Stimulated activated CD8-positive, alpha-beta memory T cell treated with anti-CD3 and anti-CD28 coated beads, Interleukin-7, amount 100 ng/mL, for 24 hours (primary cell): ENCODE measurements at regions not wholly inside any gene's neighbourhood (a gene's known extent, or its start where the extent isn't known, plus 50 kb on each side); places are given as distances from the start of the nearest gene placed in this dataset.

Experiments used
- DNase-seq: peaks from one replicate; pipeline ENCODE4 v3.0.0-alpha.2; 2020; ENCODE audit warnings: low read depth

- DNase-seq, result no peak
Measured at GRCh38 chr4:128601991-128602695, 207.4 kb upstream of the JADE1 start.

DNA sequence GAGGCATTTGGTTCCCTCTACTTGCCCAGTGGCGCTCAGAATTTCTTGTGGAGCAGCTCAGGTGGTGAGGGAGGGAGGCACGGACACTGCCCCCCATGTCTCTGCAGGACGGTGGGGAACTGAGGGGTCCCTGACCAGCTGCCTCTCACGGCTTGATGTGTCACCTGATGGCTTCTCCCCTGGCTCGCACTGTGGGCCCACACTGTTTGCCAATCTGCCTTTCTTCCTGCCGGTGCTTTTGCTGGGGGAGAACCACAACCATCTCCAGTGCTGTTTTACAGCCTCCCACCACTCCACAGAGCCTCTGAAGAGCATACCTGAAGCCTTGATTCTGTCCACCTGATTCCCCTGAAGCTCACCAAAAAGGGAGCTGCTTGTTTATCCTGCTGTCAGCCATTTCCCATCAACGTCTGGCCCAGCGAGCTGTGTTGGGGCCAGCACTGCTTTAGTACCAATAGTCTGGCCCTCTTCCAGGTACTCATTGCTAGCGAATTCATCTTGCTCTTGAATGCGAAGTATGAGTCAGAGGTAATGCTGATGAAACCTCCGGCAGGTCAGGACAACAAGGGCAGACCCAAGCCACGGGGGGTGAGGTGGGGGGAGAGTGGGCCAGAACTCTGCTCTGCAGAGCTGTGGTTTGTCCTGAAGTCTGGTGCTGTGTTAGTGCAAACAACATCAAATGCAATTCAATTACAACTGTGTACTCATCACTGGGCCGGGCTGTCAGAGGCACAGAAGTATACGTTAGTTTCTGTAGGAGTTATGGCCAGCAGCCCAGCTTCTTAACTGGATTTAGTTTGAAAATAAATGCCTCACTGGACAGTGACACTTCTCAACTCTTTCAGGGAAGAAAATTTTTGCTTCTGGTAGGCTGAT, 208.3 kb upstream of the JADE1 start:
- DNase-seq, result no peak

- DNase-seq, result no peak
Measured at GRCh38 chr4:128600410-128600809, 209.1 kb upstream of the JADE1 start.

DNA sequence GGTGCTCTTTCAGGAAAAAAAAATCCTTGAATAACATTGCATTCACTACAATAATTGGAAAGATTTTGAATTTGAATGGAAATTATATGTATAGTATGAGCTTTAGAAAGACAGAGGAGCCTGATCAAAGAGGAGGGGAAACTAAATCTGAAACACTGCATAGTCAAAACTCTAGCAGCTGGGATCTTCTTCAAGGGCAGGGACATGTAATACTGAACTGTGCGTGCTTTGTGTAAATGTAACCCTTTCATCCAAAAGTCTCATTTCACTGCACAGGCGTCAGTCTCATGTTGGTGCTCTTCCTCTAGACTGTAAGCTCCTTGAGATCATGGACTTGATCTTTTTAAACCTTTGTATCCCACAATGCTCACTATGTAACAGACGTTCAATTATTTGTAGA, 212.0 kb upstream of the JADE1 start:
- no peak for DNase-seq

DNA sequence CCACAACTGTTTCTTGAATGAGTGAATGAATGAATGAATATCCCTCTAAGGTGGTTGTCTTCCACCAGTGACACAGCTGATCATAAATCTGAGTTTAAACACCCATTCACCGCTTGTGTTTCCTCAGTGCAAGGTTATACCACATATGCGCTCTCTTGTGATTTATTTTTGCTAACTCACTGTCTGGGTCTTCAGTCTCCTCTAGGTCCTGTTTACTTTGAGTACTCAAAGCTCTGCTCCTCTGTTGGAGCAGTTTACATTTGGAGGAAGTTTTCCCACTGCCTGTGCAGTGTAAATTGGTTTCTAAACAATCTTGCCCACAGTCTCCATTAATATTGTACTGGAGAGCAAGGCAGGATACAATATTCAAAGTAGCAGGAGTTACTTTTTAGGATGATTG, 212.6 kb upstream of the JADE1 start:
- DNase-seq, result no peak

GRCh38 chr4:128596115-128596514, 213.4 kb upstream of the JADE1 start:
- DNase-seq, result no peak

- no peak for DNase-seq
Measured at GRCh38 chr4:128591482-128591881, 218.0 kb upstream of the JADE1 start.

GRCh38 chr4:128590773-128591172, 218.7 kb upstream of the JADE1 start:
- DNase-seq, result no peak

GRCh38 chr4:128590034-128590740, 219.3 kb upstream of the JADE1 start:
- no peak for DNase-seq

DNA sequence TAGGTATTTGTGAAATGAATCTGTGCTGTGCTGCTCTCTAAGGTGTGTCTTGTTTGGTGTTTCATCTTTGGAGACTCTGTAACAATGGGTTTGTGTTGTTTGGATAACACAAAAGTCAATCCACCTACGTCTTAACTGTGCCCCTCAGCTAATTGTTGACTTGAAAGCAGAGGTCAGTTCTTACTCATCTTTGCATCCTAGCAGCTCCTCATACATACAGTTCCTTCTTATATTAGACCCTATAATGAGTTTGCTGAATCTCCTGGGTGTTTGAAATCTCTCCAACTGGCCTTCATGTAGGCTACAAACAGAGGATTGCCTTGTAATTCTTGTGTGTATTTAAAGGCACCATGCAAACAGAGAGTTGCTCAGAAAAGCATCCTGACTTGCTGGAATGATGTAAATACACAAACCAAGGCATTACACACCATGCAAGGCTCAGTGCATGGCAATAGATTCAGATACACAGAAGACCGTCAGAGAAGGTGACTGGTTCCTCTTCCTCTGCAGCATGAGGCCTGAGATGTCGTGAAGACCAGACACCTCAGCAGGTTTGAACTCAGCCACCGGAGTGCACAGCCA, 220.0 kb upstream of the JADE1 start:
- DNase-seq, result no peak

DNA sequence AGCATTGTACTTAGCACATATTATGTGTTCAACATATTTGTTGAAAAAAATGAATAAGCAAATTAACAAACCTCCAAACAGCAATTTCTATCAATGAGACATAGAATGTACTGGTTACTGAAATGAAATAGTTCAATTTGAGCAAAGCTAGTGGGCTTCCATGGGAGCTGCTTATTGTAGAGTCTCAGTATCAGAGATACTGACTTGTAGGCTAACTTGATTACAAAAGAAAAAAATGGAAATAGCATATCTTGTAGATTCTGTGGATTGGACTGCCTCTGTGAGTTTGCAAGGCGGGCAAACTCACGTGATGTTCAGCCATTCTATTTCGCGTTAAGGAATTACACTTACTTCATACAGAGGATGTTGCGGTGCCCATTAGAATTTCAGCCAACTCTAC, 222.1 kb upstream of the JADE1 start:
- DNase-seq, result no peak

- DNase-seq, result no peak
Measured at GRCh38 chr4:128583753-128584712, 225.5 kb upstream of the JADE1 start.

GRCh38 chr4:128582427-128582870, 227.1 kb upstream of the JADE1 start:
- no peak for DNase-seq

DNA sequence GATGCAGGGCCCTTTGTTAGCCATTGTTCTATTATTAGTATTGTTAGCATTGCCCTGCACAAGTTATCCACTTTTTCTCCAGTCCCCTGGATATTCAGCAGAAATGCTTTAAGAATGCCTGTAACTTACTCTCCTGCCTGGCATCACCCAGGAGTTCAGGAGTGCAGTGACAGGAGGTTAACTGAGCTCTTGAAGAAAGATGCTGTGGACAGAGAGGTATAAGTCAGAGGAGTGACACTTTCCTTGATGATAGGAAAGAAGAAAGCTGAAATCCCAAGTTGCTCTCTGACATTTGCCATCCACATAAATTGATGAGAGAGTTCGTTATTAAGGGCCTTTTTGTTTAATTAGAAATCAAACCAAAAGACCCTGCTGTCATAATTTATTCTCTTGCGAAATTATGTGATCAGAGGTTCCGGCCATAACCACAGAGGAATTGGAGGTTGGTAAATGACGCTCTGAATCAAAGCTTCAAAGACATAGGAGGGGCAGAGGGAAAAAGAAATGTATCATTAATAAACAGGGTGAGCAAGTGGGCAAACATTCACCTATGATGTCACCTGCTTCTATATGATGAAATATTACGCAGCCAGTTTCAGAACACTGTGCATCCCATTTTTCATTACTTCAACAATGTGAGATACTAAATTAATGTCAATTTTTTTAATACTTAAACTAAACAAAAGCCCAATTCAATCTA, 230.2 kb upstream of the JADE1 start:
- DNase-seq, result no peak

DNA sequence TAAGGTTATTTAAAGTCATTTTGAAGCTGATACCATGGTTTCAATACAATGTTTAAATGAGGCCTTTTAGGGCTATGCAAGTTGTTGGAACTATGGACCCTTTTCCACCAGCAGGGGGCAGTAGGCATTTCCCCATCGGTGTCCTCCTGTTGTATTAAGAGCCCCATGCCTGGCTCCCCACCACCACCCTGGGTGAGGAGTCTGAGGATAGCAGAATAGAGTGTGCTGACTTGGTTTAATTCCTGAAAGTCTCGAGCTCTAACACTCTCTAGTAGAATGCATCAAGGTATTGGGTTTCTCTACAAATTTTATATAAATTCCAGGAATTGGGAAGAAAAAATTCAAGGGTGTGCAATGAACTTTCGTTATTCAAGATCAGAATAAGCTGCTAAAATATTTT, 234.8 kb upstream of the JADE1 start:
- peak; percentile 46 for DNase-seq

DNA sequence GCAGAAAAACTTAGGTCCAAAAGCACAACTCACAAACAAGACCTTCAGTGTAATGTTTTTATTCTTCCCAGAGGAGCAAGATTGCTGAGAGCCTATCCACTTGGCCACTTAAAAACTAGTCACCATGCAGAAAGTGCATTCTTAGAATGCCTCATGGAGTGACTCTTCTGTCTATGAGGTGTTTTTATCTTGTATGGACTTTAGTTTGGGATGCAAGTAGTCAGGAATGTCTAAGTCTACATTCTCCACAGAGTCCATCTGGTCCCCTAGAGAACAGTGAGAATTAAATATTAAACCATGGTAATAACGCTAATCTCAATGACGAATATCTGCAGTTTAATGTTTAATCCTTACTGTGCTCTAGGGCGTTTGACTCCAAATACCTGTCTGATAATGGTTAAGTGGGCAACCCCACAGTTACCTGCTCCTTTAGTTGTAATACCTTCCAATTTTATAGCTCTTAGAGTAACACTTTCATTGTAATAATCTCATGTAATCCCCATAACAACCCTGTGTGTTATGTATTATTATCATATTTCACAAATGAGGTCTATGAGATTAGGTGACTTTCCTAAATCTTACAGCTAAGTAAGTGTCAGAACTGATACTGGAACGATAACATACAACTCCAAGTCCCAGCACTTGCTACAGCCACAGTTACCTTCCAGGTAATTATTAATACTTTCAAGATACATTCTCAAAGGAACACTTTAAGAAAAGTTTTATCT, 235.6 kb upstream of the JADE1 start:
- DNase-seq, result no peak

DNA sequence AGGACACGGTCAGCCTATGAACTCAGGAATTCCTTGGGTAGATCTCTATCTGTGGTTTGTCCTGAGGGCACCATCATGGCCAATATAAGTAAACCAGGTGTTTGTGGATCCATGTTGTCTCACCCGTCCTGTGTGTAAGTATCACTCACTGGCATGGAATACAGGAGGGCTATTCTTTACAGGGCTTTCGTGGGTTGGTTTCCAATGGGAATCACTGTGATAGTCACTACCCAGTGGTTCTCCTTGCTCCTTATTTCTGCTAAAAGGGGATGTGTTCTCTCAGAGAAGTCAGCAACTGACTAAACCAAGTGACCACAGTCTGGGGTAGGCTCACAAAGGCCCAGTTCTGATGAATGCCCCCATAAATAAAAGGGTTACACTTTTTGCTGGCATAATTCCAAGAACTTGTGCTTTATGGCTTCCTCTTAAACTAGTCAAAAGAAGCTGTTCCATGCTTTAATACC, 236.7 kb upstream of the JADE1 start:
- DNase-seq, result no peak

- DNase-seq, result no peak
Measured at GRCh38 chr4:128571747-128572146, 237.8 kb upstream of the JADE1 start.

- DNase-seq, result no peak
Measured at GRCh38 chr4:128570387-128570975, 239.0 kb upstream of the JADE1 start.
